ENCODE measurements at regions not wholly inside any gene's neighbourhood (a gene's known extent, or its start where the extent isn't known, plus 50 kb on each side); places are given as distances from the start of the nearest gene placed in this dataset.

DNA sequence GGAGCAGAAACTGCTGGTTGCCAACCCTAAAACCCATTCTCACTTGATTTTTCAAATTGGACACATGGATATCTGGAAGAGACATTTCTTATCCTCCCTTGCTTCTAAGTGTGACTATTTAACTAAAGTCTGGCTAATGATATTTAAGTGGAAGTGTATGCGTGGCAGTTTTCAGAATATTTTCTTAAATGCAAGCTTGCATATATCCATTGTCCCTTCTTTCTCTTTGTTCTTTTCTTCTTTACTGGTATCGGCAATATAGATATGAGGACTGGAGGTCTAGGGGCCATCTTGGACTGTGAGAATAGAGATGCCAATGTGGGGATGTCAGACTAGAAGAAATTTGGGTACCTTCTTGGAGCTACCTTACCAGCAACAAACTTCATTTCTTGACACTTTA is 364.3 kb upstream of the DPH6 start:
- TF ChIP-seq, protein P1, sequence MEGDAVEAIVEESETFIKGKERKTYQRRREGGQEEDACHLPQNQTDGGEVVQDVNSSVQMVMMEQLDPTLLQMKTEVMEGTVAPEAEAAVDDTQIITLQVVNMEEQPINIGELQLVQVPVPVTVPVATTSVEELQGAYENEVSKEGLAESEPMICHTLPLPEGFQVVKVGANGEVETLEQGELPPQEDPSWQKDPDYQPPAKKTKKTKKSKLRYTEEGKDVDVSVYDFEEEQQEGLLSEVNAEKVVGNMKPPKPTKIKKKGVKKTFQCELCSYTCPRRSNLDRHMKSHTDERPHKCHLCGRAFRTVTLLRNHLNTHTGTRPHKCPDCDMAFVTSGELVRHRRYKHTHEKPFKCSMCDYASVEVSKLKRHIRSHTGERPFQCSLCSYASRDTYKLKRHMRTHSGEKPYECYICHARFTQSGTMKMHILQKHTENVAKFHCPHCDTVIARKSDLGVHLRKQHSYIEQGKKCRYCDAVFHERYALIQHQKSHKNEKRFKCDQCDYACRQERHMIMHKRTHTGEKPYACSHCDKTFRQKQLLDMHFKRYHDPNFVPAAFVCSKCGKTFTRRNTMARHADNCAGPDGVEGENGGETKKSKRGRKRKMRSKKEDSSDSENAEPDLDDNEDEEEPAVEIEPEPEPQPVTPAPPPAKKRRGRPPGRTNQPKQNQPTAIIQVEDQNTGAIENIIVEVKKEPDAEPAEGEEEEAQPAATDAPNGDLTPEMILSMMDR (IDR thresholded peaks at IDR 0.05) = no peak
- TF ChIP-seq POLR2A (IDR thresholded peaks at IDR 0.05) (no peak), POLR2AphosphoS5 (IDR thresholded peaks at IDR 0.05) (no peak)

All from prostate gland (tissue), 2 donors.